GM21528 (cell line): ENCODE measurements at regions not wholly inside any gene's neighbourhood (a gene's known extent, or its start where the extent isn't known, plus 50 kb on each side); places are given as distances from the start of the nearest gene placed in this dataset.

Experiments used
- ATAC-seq: cut with Tn5 transposase; IDR thresholded peaks from one replicate; pipeline ENCODE4 v1.9.1; 2021; ENCODE audit warnings: mild to moderate bottlenecking, moderate library complexity; ENCODE audit not compliant: unreplicated experiment, low FRiP score

DNA sequence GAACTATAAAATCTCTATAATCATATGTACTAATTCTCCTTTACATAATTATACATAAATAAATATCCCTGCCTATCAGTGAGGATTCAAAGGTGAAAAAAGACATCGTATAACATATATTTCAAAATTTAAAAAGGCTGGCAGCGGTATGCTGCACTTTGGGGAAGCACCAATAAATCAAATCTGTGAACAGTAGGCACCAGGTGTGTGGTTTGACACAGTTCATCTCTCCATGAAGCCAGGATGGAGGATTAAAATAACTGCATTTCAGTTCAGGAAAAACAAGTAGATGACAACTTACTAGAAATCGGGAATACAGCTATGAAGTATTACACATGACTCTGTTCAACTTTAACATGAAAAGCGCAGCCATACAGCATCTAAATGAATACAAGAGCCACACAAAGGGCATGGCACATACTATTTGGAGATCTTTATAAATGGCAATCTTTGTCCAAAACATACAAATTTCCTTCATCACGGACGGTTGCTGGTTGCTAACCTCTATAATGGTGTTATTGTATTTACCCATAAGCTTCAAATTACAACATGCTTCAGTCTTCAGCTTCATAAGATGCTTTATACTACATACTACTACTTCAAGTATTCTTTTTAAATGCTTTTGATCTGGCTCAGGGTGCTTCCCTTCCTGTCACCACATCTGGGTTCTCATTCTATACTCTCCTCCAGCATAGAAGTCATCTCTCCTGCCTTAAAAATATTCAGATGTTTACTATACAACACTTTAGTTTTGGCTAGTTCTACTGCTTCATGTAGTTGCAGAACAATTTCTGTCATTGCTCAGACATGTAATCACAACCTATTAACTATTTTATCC is 128.7 kb downstream of the KLF12 start:
- ATAC-seq = no peak

DNA sequence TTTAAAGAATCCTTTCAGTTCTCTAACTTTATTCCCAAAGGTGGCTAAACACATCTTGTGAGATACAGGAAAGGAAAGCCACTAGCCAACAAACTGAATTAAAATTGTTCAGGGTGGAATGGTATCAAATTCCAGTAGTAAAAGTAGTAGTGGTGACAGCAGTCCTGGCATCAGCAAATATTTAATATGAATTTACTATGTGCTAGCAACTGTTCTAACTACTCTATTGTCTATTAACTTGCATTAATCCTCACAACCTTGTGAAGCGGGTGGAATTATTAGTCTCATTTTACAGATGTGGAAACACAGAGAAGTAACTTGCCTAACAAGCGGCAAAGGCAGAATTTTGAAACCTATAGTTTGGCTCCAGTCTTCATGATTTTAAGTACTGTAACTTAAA is 130.1 kb downstream of the KLF12 start:
- ATAC-seq = no peak

DNA sequence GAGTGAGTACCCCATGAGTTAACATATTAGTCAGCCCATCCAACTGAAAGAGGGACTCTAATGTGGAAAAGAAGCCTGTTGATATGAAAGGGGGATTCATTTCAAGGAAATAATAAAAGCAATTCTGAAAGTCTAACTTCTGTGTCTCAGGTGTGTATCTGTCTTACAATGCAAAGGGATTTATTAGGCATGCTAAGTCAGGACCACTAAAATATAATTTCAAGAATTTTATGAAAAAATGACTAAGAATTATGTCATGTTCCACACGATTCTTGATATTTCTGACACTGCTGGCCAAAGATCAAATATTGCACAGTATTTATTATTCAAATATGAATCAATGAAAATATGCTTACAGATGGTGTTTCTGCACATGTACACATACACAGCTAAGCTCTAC is 130.8 kb downstream of the KLF12 start:
- no peak for ATAC-seq

DNA sequence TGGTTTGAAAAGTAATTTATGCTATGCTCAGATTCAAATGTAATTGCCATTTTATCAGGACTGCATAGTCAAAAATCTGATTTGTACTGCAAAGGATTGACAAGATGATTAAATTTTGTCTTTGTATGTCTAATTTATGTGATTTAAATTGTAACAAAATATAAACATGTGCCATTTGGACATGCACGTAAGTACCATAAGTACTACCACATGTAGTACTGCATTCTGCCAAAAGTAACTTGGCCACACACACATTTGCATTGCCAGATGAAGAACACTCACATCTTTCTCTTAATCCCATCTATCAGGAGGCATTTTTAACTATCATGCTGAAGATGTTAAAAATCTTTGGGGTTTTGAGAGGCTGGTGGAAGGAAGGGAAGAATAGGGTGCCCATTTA is 133.3 kb downstream of the KLF12 start:
- no peak for ATAC-seq

DNA sequence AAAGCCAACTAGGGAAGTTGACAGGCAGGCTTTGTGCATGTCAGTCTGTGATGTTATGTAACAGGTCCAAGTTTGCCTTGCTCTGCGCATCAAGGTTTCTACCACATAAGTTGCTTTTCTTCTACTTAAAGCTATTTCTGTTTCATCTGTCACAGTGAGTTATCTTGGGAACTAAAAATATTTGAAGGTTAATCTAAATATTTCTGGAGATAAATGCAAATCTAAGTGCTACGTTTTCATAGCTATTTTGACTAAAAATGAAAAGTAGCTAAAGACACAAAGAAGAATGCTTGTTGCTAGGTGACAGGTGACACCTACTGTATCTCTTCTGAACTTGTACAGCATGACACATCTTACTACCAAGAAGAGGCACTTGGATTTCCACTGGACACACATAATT is 135.6 kb downstream of the KLF12 start:
- peak; percentile 82 for ATAC-seq

DNA sequence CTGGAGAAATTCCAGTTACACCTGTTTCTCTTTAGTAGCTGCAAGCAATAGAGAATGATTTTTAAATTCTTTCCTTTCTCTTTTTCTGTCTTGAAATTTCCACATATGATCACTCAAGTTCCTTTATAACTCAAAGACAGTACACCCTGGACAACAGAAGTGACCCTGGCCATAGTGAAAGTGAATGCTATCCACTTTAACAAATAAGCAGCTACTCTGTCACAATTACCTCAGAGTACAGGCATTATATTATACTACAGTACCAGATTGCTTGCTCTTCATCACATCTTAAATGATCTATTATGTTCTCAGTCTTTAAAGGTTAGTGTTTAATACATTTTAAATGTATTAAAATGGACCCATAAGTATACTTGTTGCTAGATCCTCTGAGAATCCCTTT is 136.2 kb downstream of the KLF12 start:
- ATAC-seq = no peak

DNA sequence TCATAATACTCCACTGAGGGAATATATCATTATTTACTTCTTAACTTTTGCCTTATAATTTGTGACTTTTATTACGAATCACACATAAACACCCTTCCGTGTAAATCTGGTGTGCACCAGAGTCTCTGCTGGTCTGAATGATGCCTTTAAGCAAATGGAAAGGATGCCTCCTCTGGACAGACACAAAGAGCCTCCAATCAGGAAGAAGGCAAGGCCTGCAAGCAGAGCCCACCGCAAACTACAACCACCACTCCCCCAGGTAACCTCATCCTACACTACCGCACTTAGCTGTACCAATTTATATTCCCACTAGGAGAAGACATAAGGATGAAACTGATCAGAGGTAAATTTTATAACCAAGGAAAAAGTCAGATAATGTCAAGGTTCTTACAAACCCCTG is 137.6 kb downstream of the KLF12 start:
- no peak for ATAC-seq

DNA sequence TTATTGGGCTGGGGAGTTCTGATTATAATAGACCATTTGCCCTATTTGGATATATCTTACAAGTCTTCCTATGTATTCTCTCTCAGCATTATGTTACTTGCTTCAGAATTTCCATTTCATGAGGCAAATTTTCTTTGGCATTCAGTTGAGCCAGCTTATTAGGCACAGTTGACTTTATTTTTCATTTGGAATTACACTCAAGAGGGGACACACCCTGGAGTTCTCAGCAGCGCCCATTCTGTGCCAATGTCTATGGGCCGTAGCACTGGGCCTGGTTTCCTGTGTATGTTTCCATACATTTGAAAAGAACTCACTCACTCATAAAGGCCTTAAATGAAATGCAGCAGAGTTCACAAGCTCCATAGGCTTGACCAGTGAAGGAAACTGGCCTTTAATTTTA is 138.5 kb downstream of the KLF12 start:
- no peak for ATAC-seq

DNA sequence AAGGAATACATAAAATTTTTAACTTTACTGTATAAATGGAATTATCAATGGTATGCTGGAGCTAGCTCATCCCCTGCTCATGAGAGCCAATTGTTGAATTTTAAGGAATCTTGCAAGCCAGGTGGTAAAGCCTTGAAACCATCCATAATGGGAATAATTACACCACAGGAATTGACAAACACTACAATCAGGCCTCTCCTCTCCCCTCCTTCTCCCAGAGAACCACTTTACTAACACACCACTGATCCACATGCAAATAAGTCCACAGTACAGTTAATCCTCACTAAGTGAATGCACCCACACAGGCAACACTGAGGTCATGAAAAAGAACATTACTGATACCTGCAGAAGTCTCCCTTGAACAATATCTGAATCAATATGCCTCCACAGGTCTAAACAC is 140.5 kb downstream of the KLF12 start:
- no peak for ATAC-seq

DNA sequence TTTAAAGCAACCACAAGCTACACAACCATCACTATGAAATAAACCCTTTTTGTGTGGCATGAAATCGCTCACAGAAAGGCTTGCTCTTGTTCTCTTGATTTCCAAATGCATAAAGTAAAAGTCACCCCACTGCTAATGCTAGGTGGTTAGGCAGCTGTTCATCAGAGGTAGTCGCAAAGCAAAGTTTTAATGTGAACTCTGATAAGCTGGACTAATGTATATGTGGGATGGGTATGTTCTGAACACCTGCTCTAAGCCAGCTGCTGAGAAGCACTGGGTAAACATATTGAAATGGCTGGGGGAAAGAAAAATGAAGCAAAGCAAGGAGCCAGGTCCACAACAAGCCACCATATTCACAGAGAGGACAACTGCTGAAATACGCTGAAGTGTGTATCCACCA is 142.3 kb downstream of the KLF12 start:
- ATAC-seq = no peak

DNA sequence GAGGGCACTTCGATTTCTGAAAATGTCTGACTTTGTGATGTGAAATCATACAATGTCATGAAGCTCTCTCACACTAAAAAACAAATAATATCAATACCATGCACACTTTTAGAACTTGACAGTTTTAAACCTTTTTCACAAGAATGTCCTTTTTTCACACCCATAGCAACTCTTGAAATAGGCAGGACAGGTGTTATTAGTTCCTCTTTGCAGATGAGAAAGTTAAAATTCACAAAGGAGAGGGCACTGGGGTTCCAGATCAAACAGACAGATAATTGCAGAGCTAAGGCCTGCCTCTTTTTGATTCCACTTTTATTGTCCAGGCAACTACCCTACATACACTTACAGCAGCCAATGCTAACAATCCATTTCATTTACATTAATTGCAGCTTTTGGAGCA is 142.8 kb downstream of the KLF12 start:
- ATAC-seq = no peak

DNA sequence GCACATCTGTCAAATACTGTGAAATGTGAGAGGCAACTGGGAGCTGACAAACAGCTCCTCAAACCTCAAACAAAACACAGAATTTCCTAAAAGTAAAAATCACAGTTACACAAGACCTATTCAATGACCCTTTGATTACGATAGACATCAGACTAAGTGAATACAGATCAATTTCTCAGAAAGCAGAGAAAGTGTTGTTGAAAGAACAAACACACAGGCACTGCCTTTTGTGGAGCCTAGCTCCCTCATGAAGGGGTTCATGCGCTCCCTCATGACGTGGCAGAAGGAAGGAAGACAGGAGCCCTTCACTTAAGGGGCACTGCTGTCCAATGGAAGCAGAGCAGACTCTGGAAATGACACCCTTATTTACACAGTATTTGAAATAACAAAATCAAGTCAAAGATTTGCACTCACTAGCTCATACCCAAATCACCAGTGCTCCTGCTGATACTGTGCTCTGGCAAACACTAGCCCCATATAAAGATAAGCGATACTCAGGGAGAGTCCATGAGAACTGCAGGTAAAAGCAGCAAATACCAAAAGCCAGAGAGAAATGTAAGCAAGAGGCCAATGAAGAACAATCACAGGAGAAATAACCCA is 144.9 kb downstream of the KLF12 start:
- ATAC-seq = no peak

DNA sequence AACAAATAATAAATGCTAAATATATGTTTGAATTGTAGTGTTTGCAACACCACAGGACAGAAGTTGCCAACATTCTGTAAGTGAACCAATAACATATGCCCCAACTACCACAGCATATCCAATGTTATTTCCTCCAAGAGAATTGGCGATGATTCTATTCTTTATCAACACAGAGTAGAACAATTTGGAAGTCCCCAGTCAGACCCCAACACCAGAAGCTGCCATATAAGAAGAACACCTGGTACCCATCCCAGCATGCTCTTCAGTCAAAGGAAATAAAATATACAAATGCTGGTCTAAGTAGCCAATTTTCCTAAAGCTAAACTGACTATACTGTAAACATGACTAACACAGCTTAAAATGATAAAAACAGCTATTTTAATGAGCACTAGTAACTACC is 145.7 kb downstream of the KLF12 start:
- ATAC-seq = no peak

DNA sequence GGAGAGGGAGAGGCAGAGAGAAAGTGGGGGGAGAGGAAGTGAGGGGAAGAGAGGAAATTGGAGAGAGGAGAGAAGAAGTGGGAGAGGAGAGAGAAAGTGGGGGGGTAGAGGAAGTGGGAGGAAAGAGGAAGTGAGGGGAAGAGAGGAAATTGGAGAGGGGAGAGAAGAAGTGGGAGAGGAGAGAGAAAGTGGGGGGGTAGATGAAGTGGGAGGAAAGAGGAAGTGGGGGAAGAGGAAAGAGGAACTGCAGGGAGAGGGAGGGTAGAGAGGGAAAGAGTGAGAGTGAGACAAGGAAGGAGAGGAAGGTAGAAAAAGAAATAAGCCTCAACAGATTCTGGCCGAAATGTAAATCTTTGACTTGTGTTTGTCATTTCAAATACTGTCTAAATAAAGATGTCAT is 146.6 kb downstream of the KLF12 start:
- ATAC-seq = no peak

DNA sequence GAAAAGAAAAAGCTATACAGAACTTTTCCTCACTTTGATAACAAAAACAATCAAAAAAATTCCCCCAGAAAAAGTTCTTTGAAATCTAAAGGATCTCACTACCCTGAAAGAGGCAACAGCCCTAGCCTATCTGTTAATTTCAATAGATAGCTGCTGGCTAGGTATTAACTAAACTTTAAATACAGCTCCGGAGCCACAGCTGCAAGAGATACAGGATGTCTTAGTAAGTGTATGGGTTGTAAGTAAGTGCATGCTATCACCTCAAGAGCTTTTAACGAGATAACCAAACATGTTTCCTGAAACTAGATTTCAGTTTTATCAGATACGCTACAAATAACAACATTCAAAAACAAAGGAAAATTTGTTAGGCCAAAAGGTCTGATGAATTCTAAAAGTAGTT is 148.4 kb downstream of the KLF12 start:
- ATAC-seq = no peak

DNA sequence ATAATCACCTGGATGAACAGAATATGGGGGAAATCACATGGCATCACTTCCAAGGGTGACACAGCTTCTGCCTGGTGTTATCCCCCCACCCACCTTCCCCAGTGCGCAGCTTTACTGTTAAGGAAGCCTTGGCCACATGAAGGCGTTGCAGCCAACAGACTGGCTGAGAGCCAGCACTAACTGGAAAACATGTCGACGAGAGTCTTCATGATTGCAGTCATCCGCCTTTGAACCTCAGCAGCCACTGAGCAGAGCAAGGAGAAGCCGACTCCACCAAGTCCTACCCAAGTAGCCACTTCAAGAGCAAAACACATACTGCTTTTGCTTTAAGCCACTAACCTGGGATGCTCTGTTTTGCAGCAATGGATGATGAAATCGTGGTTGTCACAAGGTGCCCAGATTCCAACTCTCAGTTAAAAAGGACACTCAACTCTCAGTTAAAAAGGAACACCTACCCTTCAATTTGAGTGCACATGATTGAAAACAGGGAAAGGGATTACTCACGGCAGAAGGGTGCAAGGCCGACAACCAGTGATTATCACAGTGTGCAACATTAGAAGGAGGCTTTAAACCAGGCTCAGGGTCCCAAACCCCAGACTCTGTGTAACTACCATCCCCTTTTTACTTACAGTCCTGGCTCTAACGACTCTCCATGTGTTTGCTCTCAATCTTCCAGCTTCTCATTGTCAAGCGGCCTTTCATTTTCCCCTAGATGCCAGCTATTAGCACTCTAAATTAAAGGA is 149.1 kb downstream of the KLF12 start:
- no peak for ATAC-seq

DNA sequence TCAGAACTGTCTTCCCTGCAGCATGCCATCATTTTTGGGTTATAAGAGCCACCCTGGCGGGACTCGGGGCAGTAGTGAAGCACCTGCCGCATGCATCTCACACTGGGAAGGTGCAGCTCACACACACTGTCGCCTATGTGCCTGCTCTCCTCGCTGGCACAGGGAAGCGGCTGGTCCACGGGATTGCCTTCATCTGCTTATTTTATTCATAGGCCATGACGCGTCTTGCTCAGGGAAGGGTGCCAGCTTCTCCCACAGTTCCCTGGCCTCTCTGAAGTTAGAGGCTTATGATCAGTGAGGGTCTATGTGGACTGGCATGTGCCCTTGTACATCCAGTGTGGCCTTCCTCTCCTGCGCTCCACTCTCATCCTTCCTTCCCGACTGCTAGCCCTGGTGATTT is 150.0 kb downstream of the KLF12 start:
- ATAC-seq = no peak

DNA sequence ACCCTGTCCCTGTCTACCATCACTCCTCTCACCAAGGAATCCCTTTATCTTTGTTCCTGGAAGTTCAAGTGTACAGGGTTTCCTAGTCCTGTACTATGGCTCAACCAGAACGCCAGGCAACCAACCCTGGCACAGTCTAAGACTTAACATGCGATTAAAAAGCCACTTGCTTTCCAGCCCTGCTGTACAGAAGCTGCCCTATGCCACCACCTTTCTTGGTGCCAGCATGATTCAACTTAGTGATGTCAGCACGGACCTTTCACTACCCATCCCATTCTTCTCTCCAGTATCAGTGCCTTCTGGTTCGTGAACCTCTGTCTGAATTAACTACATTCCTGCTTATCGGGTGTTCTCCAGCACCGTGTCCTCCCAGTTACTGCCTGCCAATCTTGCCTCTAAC is 151.1 kb downstream of the KLF12 start:
- no peak for ATAC-seq

DNA sequence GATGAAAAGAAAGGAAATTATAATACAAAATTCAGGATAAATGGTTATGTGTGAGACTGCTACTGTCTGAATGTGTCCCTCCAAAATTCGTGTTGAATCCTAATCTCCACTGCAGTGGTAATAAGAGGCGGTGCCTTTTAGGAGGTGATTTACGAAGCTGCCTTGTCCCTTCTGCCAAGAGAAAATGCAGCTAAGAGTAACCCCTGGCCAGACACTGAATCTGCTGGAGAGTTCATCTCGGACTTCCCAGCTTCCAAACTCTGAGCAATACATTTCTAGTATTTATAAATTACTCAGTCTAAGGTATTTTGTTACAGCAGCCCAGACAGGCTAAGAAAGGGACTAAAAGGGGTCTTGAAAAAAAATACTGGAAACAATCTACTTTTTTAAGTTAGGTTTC is 152.6 kb downstream of the KLF12 start:
- ATAC-seq = no peak

DNA sequence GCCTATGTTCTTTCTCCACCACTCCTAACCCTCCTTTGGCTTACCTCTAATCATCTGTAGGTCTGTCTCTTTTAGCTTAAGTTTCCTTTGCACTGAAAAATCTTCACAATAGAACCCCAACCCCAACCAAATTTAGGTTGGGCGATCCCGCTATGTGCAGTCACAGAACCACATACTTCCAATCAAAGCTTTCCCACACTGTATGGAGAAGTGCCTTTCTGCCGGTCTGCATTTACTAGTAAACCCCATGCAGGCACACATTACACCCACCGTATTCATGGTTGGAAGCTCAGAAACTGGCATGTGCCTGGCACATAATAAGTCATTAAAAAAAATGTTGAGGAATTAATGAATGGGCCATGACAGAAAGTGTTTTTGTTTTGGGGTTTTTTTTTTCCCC is 158.4 kb downstream of the KLF12 start:
- ATAC-seq = no peak

DNA sequence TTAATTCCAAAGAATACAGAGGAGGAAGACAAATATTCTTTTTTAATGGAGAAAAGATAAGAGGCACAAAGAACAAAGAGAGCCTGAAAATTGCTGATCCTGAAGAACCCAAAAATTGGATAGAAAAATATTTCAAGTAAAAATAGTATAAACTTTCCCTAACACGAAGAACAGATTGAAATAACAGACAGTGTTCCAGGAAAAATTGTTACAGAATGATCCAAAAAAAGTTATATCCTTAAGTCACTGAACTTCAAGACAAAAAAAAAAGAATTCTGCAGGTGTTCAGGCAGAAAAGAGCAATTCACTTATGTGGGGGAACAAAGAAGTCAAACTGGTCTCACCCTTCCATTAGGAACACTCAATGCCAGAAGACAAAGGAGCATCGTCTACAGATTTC is 160.2 kb downstream of the KLF12 start:
- no peak for ATAC-seq

DNA sequence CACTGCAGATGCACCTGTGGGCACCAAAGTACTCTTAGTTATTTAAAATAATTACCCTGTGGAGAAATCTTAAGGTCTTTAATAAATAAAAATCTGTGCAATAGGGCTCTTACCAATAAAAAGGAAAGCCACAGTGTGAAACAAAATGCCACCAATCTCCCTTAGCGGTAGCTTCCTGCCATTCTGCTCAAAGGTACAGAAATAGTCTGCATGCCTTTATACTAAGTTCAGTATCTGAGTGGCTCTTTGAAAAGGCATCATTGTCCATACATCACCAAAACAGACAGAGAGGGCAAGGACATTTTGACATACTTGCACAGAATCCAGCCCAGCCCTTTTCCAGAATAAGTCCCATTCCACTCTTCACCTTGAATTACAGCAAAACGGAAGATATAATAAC is 161.0 kb downstream of the KLF12 start:
- ATAC-seq = no peak
